Ovary (tissue), 7 donors: ENCODE measurements at regions not wholly inside any gene's neighbourhood (a gene's known extent, or its start where the extent isn't known, plus 50 kb on each side); places are given as distances from the start of the nearest gene placed in this dataset.
A peak's percentile ranks its signal among the peaks of the same experiment; 100 is the strongest.

Experiments used
- DNase-seq, 5 donors: peaks; one replicate each; pipeline ENCODE4 v3.0.0-alpha.2; 2019 to 2020
- H3K27ac ChIP-seq, 2 donors: fragments of 200-600 bp; one replicate each; pipeline versions ENCODE4 v1.5.1 to v1.8.0; 2019 to 2022
- H3K27me3 ChIP-seq: fragments of 200-600 bp; one replicate; pipeline ENCODE4 v1.8.0; 2022
- H3K36me3 ChIP-seq: fragments of 200-600 bp; sonication (generic); one replicate; pipeline ENCODE4 v1.5.1; 2019
- H3K4me1 ChIP-seq: one replicate; pipeline ENCODE4 v1.8.1; 2013; ENCODE audit warnings: mild to moderate bottlenecking, moderate library complexity; ENCODE audit not compliant: insufficient read depth
- H3K4me3 ChIP-seq: fragments of 200-600 bp; sonication (generic); one replicate; pipeline ENCODE4 v1.5.1; 2017
- H3K9me3 ChIP-seq, 2 donors: fragments of 200-600 bp in 1 of 2; sonication (generic) in 1 of 2; one replicate each; pipeline versions ENCODE4 v1.5.1 to v1.8.1; 2013 to 2019; ENCODE audit warnings: mild to moderate bottlenecking in 1 of 2, moderate library complexity in 1 of 2
- EP300 ChIP-seq: sonication (generic); formaldehyde crosslinking; IDR thresholded peaks from one replicate; pipeline ENCODE4 v1.6.1; 2017; ENCODE audit warnings: antibody characterized with exemption
- POLR2A ChIP-seq: fragments of 450-650 bp; IDR thresholded peaks from one replicate; pipeline ENCODE4 v1.6.1; 2017; ENCODE audit warnings: antibody characterized with exemption, mild to moderate bottlenecking, moderate library complexity
- WGBS, 3 donors: extraction: QIAGEN DNeasy Blood & Tissue Kit in 1 of 3; methylation state at CpG; one replicate each; pipeline versions ENCODE4 v1.1.5 to v1.1.7; 2013 to 2017; 5-methylcytosine and 5-hydroxymethylcytosine counted together
- intact Hi-C, 4 donors: fragments of 100-400 bp; cut with DNase I; formaldehyde crosslinking; loops; one replicate each; pipeline versions ENCODE4 v1.11.0 to v1.15.1; 2022 to 2023
- TF ChIP-seq, protein P1 (sequence below), 3 donors: fragments of 450-650 bp in 2 of 3; fragments of 200-600 bp in 1 of 3; IDR thresholded peaks; one replicate each; pipeline versions ENCODE4 v1.5.1 to v1.8.0; 2016 to 2022; ENCODE audit warnings: antibody characterized with exemption in 3 of 3, mild to moderate bottlenecking in 1 of 3
- donor health status: DM: no; HTN: no; CAD: no; lungs with moderate emphysema.
- donor health status: DM: no; HTN: no; CAD: no.
- donor health status: Bipolar disorder and iron deficiency.
- donor health status: DM: no; HTN: no; CAD: no.
- donor health status: DM: yes; HTN: yes; CAD: no.

DNA sequence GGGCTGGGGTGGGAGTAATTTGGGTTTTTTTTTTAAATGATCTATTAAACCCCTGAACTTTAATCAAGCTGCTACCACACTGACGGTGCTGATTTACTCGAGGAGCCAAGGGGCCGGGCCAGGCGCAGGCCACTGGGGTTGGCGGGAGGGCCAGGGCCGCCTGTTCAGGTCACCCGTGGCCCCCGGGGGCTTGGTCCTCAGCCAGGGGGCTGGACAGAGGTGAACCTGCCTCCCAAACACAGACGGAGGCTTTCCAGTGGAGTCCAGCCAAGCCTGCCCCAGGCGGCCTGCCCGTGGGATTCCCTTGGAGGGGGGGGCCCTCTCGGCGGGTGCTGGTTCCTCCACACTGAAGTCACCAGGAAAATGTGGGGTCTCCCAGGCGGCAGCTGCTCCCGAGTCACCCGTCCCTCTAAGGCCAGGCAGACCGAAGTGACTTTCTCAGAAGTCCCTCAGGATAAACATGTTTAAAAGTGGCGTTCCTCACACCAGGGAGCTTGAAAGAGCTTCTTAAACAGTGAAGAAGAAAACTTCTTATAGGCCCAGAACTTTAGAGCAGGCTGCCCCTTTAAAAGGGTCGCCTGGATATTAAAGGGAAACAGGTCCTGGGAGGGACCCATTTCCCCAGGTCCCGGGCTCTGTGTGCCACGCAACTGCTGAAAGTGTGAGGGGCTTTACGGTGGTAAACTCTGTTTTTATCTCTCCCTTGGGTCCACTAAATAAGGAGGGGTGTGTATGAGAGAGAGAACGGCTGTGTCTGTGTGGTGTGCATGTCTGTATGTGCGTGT lies 167.2 kb upstream of the GSC start:
- intact Hi-C loops = no loop called here
- peak; percentile 48 to 83 (median 72) for DNase-seq

DNA sequence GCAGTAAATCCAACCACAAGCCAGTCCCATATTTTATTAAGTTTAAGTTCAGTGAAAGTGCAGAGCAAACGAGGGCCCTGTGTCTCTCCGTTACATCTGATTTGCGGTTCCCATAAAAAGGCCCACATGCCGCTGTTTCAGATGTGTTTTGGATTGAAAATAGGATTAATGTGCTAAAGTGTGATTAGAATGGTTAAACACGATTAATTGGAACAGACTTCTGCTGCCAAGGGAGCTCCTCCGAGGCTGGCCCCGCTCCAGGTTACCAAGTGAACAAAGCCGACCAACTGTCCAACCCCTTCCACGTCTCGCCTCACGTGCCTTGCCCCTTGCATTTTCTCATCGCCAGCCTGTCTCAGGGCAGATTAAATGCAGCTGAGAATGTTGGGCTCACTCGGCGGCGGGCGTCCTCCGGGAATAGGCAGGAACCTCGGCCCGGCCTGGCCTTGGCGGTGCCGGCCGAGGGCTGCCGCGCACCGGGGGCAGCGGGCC lies 166.5 kb upstream of the GSC start:
- H3K27me3 ChIP-seq = no peaks in the 10 kb centered on the region
- H3K4me3 ChIP-seq = peak overlapping the region; percentile 25
- DNase-seq = peak in 4 of 5 donors; percentile 67 to 85 (median 72)
- H3K9me3 ChIP-seq = no peaks in the 10 kb centered on the region
- H3K36me3 ChIP-seq = no peaks in the 10 kb centered on the region
- TF ChIP-seq EP300 = no peak
- TF ChIP-seq POLR2A = no peak
- TF ChIP-seq, protein P1, sequence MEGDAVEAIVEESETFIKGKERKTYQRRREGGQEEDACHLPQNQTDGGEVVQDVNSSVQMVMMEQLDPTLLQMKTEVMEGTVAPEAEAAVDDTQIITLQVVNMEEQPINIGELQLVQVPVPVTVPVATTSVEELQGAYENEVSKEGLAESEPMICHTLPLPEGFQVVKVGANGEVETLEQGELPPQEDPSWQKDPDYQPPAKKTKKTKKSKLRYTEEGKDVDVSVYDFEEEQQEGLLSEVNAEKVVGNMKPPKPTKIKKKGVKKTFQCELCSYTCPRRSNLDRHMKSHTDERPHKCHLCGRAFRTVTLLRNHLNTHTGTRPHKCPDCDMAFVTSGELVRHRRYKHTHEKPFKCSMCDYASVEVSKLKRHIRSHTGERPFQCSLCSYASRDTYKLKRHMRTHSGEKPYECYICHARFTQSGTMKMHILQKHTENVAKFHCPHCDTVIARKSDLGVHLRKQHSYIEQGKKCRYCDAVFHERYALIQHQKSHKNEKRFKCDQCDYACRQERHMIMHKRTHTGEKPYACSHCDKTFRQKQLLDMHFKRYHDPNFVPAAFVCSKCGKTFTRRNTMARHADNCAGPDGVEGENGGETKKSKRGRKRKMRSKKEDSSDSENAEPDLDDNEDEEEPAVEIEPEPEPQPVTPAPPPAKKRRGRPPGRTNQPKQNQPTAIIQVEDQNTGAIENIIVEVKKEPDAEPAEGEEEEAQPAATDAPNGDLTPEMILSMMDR (IDR thresholded peaks at IDR 0.05) = no peak
- H3K4me1 ChIP-seq = peaks cover 9% of the 10 kb centered on the region
- intact Hi-C loops = no loop called here
- H3K27ac ChIP-seq = peak overlapping the region in 1 of 2 donors; percentile 47
- 2 to 5% (median 3%) methylated on average over 26 of the region's 26 CpGs for whole genome bisulfite sequencing, 3 donors

More for the DNA sequence above, 167.2 kb upstream of the GSC start:
- Histone ChIP-seq H3K36me3 (no peaks in the 10 kb centered on the region), H3K4me3 (peak overlapping the region; percentile 25), H3K4me1 (peaks cover 9% of the 10 kb centered on the region), H3K27me3 (no peaks in the 10 kb centered on the region), H3K9me3 (no peaks in the 10 kb centered on the region), H3K27ac (peak overlapping the region in 1 of 2 donors; percentile 47)
- 11 to 15% (median 12%) methylated on average over 21 to 24 of the region's 24 CpGs for WGBS, 3 donors
- no peak for TF ChIP-seq EP300
- no peak for TF ChIP-seq POLR2A
- TF ChIP-seq, protein P1 (IDR thresholded peaks at IDR 0.05) = no peak

DNA sequence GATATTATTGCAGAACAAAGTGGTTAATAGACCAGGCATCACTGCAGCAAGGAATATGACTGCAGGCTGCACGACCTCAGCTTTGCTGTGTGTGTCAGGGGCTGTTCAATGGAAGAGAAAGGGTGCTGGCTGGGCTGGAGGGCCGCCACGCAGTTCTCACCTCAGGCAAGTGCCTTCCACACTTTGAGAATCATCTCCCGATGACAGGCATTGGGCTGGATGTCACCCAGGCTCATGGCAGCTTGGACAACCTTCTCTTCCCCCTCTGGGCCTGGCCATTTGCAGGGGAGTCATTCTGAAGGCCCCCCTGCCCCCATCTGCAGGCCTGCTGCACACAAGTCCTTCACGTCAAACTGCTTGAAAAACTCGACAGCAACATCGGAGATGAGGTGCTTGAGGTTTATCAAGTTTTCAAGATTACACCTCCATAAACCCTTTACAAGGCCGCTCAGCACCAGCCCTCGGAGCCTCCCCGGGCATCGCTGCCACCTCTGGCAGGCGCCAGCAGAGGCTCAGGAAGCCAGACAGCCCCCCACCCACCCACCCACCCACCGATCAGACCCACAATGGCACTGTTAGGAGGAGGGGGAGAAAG lies 165.9 kb upstream of the GSC start:
- Histone ChIP-seq H3K9me3 (no peaks in the 10 kb centered on the region), H3K27ac (no peak overlapping the region), H3K4me1 (peaks cover 9% of the 10 kb centered on the region), H3K4me3 (no peak overlapping the region), H3K36me3 (no peaks in the 10 kb centered on the region), H3K27me3 (no peaks in the 10 kb centered on the region)
- intact Hi-C loops = no loop called here
- no peak for DNase-seq
- TF ChIP-seq POLR2A (no peak), EP300 (no peak)
- TF ChIP-seq, protein P1 (IDR thresholded peaks at IDR 0.05) = no peak
- 75 to 83% (median 80%) methylated on average over 13 of the region's 13 CpGs for WGBS, 3 donors

DNA sequence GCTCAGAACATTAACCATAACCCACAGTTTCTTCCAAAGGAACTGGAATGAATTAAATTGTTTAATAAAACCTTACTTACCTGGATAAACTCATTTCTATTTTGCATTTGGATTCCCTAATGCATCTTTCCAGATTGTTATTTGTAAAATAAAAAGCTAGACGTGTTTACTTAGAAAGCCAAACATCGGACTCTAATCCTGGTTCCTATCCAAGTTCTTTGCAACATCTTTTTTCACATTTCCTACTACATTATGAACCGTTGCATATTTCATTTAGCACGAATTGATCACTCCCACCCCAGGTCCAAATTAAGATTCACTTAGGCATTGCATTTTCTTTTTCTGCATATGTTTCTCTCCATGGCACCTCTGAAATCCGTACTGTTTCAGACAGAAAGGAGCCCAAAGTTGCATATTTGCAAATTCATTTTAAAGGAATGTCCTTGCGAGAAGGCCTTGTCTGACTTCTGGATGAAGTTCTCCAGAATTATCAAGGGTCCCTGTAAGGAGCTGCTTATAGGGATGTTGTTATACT lies 164.4 kb upstream of the GSC start:
- 24 to 32% (median 25%) methylated on average over 6 of the region's 6 CpGs for WGBS, 3 donors
- Histone ChIP-seq H3K27me3 (no peaks in the 10 kb centered on the region), H3K4me1 (peaks cover 9% of the 10 kb centered on the region), H3K27ac (no peak overlapping the region), H3K9me3 (no peaks in the 10 kb centered on the region), H3K36me3 (no peaks in the 10 kb centered on the region), H3K4me3 (no peak overlapping the region)
- no peak for DNase-seq
- intact Hi-C loops = no loop called here
- no peak for TF ChIP-seq EP300
- no peak for TF ChIP-seq POLR2A
- TF ChIP-seq, protein P1 (IDR thresholded peaks at IDR 0.05) = no peak
